HCT116 (cell line): ENCODE measurements at regions not wholly inside any gene's neighbourhood (a gene's known extent, or its start where the extent isn't known, plus 50 kb on each side); places are given as distances from the start of the nearest gene placed in this dataset.

Experiments used
- POLR2AphosphoS5 ChIP-seq: IDR thresholded peaks from 2 replicates; pipeline ENCODE4 v1.6.1; 2011; ENCODE audit warnings: mild to moderate bottlenecking, low read depth, low read length, moderate library complexity
- RAD21 ChIP-seq: IDR thresholded peaks from 2 replicates; pipeline ENCODE4 v1.6.1; 2012; ENCODE audit warnings: low read depth, mild to moderate bottlenecking
- YY1 ChIP-seq: IDR thresholded peaks from 2 replicates; pipeline ENCODE4 v1.6.1; 2011; ENCODE audit warnings: low read length, low read depth, moderate library complexity, mild to moderate bottlenecking; ENCODE audit not compliant: insufficient replicate concordance; ENCODE audit errors: extremely low read depth
- TF ChIP-seq, protein P1 (sequence below): IDR thresholded peaks from 2 replicates; pipeline ENCODE4 v1.6.1; 2012
- TF ChIP-seq, protein P2 (sequence below), 3 experiments: fragments of 200-600 bp in 1 of 3; sonication (generic) in 1 of 3; IDR thresholded peaks in 2 of 3; conservative IDR thresholded peaks in 1 of 3; 2 replicates each; pipeline ENCODE4 v1.5.1; 2012 to 2017; ENCODE audit warnings: low read depth in 2 of 3, low read length in 2 of 3, antibody characterized with exemption in 1 of 3, borderline replicate concordance in 1 of 3, control low read depth in 1 of 3, mild to moderate bottlenecking in 1 of 3, mixed read lengths in 1 of 3, mixed run types in 1 of 3, moderate library complexity in 1 of 3; ENCODE audit not compliant: insufficient read depth in 1 of 3

- TF ChIP-seq RAD21 (no peak), POLR2AphosphoS5 (no peak), YY1 (no peak)
- TF ChIP-seq, protein P1, sequence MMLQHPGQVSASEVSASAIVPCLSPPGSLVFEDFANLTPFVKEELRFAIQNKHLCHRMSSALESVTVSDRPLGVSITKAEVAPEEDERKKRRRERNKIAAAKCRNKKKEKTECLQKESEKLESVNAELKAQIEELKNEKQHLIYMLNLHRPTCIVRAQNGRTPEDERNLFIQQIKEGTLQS, result no peak
- TF ChIP-seq, protein P2, sequence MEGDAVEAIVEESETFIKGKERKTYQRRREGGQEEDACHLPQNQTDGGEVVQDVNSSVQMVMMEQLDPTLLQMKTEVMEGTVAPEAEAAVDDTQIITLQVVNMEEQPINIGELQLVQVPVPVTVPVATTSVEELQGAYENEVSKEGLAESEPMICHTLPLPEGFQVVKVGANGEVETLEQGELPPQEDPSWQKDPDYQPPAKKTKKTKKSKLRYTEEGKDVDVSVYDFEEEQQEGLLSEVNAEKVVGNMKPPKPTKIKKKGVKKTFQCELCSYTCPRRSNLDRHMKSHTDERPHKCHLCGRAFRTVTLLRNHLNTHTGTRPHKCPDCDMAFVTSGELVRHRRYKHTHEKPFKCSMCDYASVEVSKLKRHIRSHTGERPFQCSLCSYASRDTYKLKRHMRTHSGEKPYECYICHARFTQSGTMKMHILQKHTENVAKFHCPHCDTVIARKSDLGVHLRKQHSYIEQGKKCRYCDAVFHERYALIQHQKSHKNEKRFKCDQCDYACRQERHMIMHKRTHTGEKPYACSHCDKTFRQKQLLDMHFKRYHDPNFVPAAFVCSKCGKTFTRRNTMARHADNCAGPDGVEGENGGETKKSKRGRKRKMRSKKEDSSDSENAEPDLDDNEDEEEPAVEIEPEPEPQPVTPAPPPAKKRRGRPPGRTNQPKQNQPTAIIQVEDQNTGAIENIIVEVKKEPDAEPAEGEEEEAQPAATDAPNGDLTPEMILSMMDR (IDR thresholded peaks at IDR 0.05 in 2 of 3, conservative IDR thresholded peaks at IDR 0.05 in 1 of 3; ENCODE audit: borderline replicate concordance in 1 of 3, insufficient read depth in 1 of 3, low read depth in 2 of 3, low read length in 2 of 3), result no peak
Observed at GRCh38 chr6:131419702-131420101, 153.3 kb upstream of the ARG1 start.
